RWPE1 (cell line): ENCODE measurements at regions not wholly inside any gene's neighbourhood (a gene's known extent, or its start where the extent isn't known, plus 50 kb on each side); places are given as distances from the start of the nearest gene placed in this dataset.

ENCODE experiments used
- CTCF ChIA-PET: fragments of 350-600 bp; sonication (Branson Sonifier 250); formaldehyde crosslinking; extraction: SDS; loops from one replicate; lab custom pipeline; 2021; lab: Yijun Ruan, JAX
- POLR2A ChIA-PET: fragments of 400-600 bp; formaldehyde crosslinking; extraction: SDS; loops from one replicate; lab custom pipeline; 2020; ENCODE audit warnings: antibody characterized with exemption; ENCODE audit not compliant: low non-redundant PET; lab: Yijun Ruan, JAX
- DNase-seq: peaks from one replicate; pipeline ENCODE4 v3.0.0; 2012; ENCODE audit warnings: low spot score
- H3K27ac ChIP-seq: fragments of 450-650 bp; 2 replicates; pipeline ENCODE4 v1.5.1; 2017
- CTCF ChIP-seq: fragments of 450-650 bp; conservative IDR thresholded peaks from 2 replicates; pipeline ENCODE4 v1.5.1; 2017; ENCODE audit warnings: low read depth, mild to moderate bottlenecking

- ChIA-PET POLR2A (no interaction called here), CTCF (interaction anchor here (0.6 kb wide), 1 partner anchor 214 kb away, joined by 4 read pairs; no protein-coding TSS in a partner anchor)
- no peak for TF ChIP-seq CTCF
- H3K27ac ChIP-seq: no peak overlapping the region
- no peak for DNase-seq
These were observed 283.7 kb upstream of the IRX4 start for GRCh38 chr5:2166306-2166978.

GRCh38 chr5:2165615-2166305 lies 283.0 kb upstream of the IRX4 start:
- no peak overlapping the region for H3K27ac ChIP-seq
- no peak for DNase-seq
- ChIA-PET CTCF (interaction anchor here (0.6 kb wide), 2 partner anchors 17 to 214 kb away, joined by 3 to 4 read pairs; no protein-coding TSS in a partner anchor), POLR2A (no interaction called here)
- TF ChIP-seq CTCF: no peak

GRCh38 chr5:2165203-2165602 lies 282.5 kb upstream of the IRX4 start:
- H3K27ac ChIP-seq: no peak overlapping the region
- DNase-seq: no peak
- TF ChIP-seq CTCF: no peak
- CTCF ChIA-PET: interaction anchor here (0.6 kb wide), 1 partner anchor 16 kb away, joined by 3 read pairs; no protein-coding TSS in a partner anchor
- POLR2A ChIA-PET: no interaction called here

GRCh38 chr5:2164586-2164985 lies 281.9 kb upstream of the IRX4 start:
- no peak for TF ChIP-seq CTCF
- CTCF ChIA-PET: interaction anchor here (0.7 kb wide), 1 partner anchor 232 kb away, joined by 3 read pairs; no protein-coding TSS in a partner anchor
- no peak for DNase-seq
- POLR2A ChIA-PET: no interaction called here
- H3K27ac ChIP-seq: no peak overlapping the region

- H3K27ac ChIP-seq: no peak overlapping the region
- CTCF ChIA-PET: interaction anchor here (0.7 kb wide), 1 partner anchor 232 kb away, joined by 3 read pairs; no protein-coding TSS in a partner anchor
- POLR2A ChIA-PET: no interaction called here
- DNase-seq: no peak
- no peak for TF ChIP-seq CTCF
These were observed 281.3 kb upstream of the IRX4 start for GRCh38 chr5:2163940-2164490.

GRCh38 chr5:2163060-2163856 lies 280.5 kb upstream of the IRX4 start:
- no peak for DNase-seq
- CTCF ChIA-PET: no interaction called here
- H3K27ac ChIP-seq: no peak overlapping the region
- POLR2A ChIA-PET: no interaction called here
- TF ChIP-seq CTCF: no peak
